B cell (primary cell): ENCODE measurements at regions not wholly inside any gene's neighbourhood (a gene's known extent, or its start where the extent isn't known, plus 50 kb on each side); places are given as distances from the start of the nearest gene placed in this dataset.

Source experiments
- ATAC-seq: fragments of 200-7000 bp; cut with Tn5 transposase; one replicate; pipeline ENCODE4 v1.10.0; 2021; ENCODE audit warnings: low read depth, mild to moderate bottlenecking, moderate number of reproducible peaks, moderate library complexity
- CTCF ChIA-PET: fragments of 350-600 bp; sonication (Branson Sonifier 250); formaldehyde crosslinking; loops from one replicate; lab custom pipeline; 2021; ENCODE audit warnings: antibody characterized with exemption, inconsistent platforms; lab: Charles Lee
- POLR2A ChIA-PET: fragments of 350-600 bp; sonication (Branson Sonifier 250); formaldehyde crosslinking; loops from one replicate; lab custom pipeline; 2021; ENCODE audit warnings: antibody characterized with exemption; lab: Charles Lee
- DNase-seq: peaks from one replicate; pipeline ENCODE4 v3.0.0; 2013
- H2AFZ ChIP-seq: 2 replicates; pipeline ENCODE4 v1.6.1; 2012; ENCODE audit warnings: mild to moderate bottlenecking, low read depth, low read length; ENCODE audit not compliant: insufficient read depth, poor library complexity, severe bottlenecking
- H3K27ac ChIP-seq, 2 donors: 1 replicate in 1 of 2; 2 replicates in 1 of 2; pipeline ENCODE4 v1.5.1; 2012 to 2013; ENCODE audit warnings: low read length in 2 of 2, mild to moderate bottlenecking in 2 of 2, moderate library complexity in 1 of 2
- H3K27me3 ChIP-seq, 4 experiments: fragments of 200-600 bp in 1 of 4; sonication (generic) in 1 of 4; replicated peaks in 1 of 4; 1 replicate in 2 of 4; 2 replicates in 2 of 4; pipeline versions ENCODE4 v1.6.1 to v1.7.0; 2013 to 2016; ENCODE audit warnings: low read length in 3 of 4, mild to moderate bottlenecking in 2 of 4, mixed read lengths in 1 of 4, moderate library complexity in 1 of 4; ENCODE audit not compliant: insufficient read depth in 4 of 4, control insufficient read depth in 3 of 4; ENCODE audit errors: control extremely low read depth in 1 of 4
- H3K36me3 ChIP-seq, 2 experiments: replicated peaks in 1 of 2; 1 replicate in 1 of 2; 2 replicates in 1 of 2; pipeline versions ENCODE4 v1.6.1 to v1.7.1; 2013; ENCODE audit warnings: low read length in 1 of 2; ENCODE audit not compliant: insufficient read depth in 2 of 2, control insufficient read depth in 1 of 2; ENCODE audit errors: control extremely low read depth in 1 of 2, extremely low read depth in 1 of 2
- H3K4me1 ChIP-seq, 2 donors: fragments of 200-600 bp in 1 of 2; sonication (generic) in 1 of 2; 1 replicate in 1 of 2; 2 replicates in 1 of 2; pipeline versions ENCODE4 v1.5.1 to v1.6.1; 2013 to 2017; ENCODE audit warnings: low read length in 2 of 2; ENCODE audit not compliant: control insufficient read depth in 2 of 2, insufficient read depth in 2 of 2
- H3K4me2 ChIP-seq: replicated peaks from 2 replicates; pipeline ENCODE3; 2012; ENCODE audit warnings: mild to moderate bottlenecking, low read depth, low read length; ENCODE audit not compliant: poor library complexity, severe bottlenecking
- H3K4me3 ChIP-seq, 5 experiments: fragments of 200-600 bp in 1 of 5; sonication (generic) in 1 of 5; 1 replicate in 3 of 5; 2 replicates in 2 of 5; pipeline versions ENCODE4 v1.5.1 to v1.7.0; 2011 to 2016; ENCODE audit warnings: low read length in 4 of 5, mild to moderate bottlenecking in 4 of 5, low read depth in 2 of 5, control low read depth in 1 of 5, moderate library complexity in 1 of 5; ENCODE audit not compliant: insufficient read depth in 1 of 5; ENCODE audit errors: control extremely low read depth in 1 of 5, extremely low read depth in 1 of 5
- H3K79me2 ChIP-seq: fragments of 200-600 bp; sonication (generic); one replicate; pipeline ENCODE4 v1.6.0; 2016; ENCODE audit warnings: low read length; ENCODE audit not compliant: control insufficient read depth, insufficient read depth
- H3K9ac ChIP-seq: fragments of 200-600 bp; sonication (generic); 2 replicates; pipeline ENCODE4 v1.6.1; 2017; ENCODE audit warnings: mild to moderate bottlenecking, low read length, moderate library complexity
- H3K9me3 ChIP-seq, 3 donors: one replicate each; pipeline versions ENCODE4 v1.6.1 to v1.7.1; 2013; ENCODE audit warnings: low read length in 2 of 3; ENCODE audit not compliant: control insufficient read depth in 2 of 3, insufficient read depth in 1 of 3; ENCODE audit errors: control extremely low read depth in 1 of 3
- H4K20me1 ChIP-seq: 2 replicates; pipeline ENCODE4 v1.6.0; 2012; ENCODE audit warnings: mild to moderate bottlenecking, low read length; ENCODE audit not compliant: insufficient read depth, control insufficient read depth, poor library complexity, severe bottlenecking
- H3K27ac Mint-ChIP-seq: one replicate; pipeline ENCODE4 v1.8.0; 2021; ENCODE audit warnings: mixed read lengths
- H3K27me3 Mint-ChIP-seq: one replicate; pipeline ENCODE4 v1.8.0; 2021; ENCODE audit warnings: mixed read lengths
- H3K4me1 Mint-ChIP-seq: one replicate; pipeline ENCODE4 v1.8.0; 2021; ENCODE audit warnings: mixed read lengths
- H3K4me3 Mint-ChIP-seq: one replicate; pipeline ENCODE4 v1.8.0; 2021; ENCODE audit warnings: mixed read lengths
- H3K9me3 Mint-ChIP-seq: one replicate; pipeline ENCODE4 v1.8.0; 2022; ENCODE audit warnings: mixed read lengths; ENCODE audit not compliant: insufficient read depth
- EZH2 ChIP-seq: IDR thresholded peaks from 2 replicates; pipeline ENCODE4 v1.6.1; 2012; ENCODE audit warnings: borderline replicate concordance, low read depth, mild to moderate bottlenecking, moderate library complexity, low read length; ENCODE audit not compliant: insufficient read depth, poor library complexity, severe bottlenecking
- WGBS: methylation state at CpG from one replicate; pipeline ENCODE4 v1.1.5; 2013; ENCODE audit warnings: missing lambda C conversion rate; ENCODE audit not compliant: insufficient coverage; 5-methylcytosine and 5-hydroxymethylcytosine counted together
- intact Hi-C: fragments of 100-400 bp; cut with micrococcal nuclease; formaldehyde crosslinking; loops from one replicate; pipeline ENCODE4 v1.10.0; 2022
- TF ChIP-seq, protein P1 (sequence below): fragments of 200-600 bp; IDR thresholded peaks from one replicate; pipeline ENCODE4 v1.8.0; 2022; ENCODE audit warnings: antibody characterized with exemption, mild to moderate bottlenecking

DNA sequence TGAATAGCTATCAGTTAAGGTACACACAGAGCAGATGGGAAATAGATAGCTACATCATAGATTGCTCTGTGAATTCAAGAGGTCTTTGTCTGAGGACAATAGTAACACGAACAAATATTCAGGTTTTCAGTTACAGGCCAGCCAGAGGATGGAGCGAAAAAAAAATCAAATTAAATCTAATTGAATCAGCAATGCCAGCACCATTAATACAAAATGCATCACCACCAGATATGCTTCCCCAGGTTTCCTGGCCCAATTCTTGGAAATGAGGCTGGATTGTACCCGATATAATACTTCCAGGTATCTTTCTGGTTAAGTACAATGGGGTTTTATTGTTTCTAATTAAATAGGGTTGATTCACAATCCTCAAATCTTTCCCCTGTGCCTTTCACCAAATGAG, 975.8 kb upstream of the AUTS2 start:
- peaks cover 0 to 4% (median 0%) of the 10 kb centered on the region in 3 donors for H3K9me3 ChIP-seq
- no peaks in the 10 kb centered on the region for H3K4me1 ChIP-seq
- H3K27ac Mint-ChIP-seq, result no peak overlapping the region
- ChIA-PET CTCF (no interaction called here), POLR2A (no interaction called here)
- no peak overlapping the region for H3K4me3 ChIP-seq
- no peaks in the 10 kb centered on the region for H3K79me2 ChIP-seq
- no peaks in the 10 kb centered on the region for H3K9me3 Mint-ChIP-seq
- no peak overlapping the region for H3K27ac ChIP-seq
- H3K9ac ChIP-seq, result no peak overlapping the region
- intact Hi-C loops, result no loop called here
- ATAC-seq (no peak), DNase-seq (no peak)
- H3K4me2 ChIP-seq, result no peak overlapping the region
- H4K20me1 ChIP-seq, result no peaks in the 10 kb centered on the region
- no peaks in the 10 kb centered on the region for H3K4me1 Mint-ChIP-seq
- H2AFZ ChIP-seq, result no peak overlapping the region
- TF ChIP-seq, protein P1, sequence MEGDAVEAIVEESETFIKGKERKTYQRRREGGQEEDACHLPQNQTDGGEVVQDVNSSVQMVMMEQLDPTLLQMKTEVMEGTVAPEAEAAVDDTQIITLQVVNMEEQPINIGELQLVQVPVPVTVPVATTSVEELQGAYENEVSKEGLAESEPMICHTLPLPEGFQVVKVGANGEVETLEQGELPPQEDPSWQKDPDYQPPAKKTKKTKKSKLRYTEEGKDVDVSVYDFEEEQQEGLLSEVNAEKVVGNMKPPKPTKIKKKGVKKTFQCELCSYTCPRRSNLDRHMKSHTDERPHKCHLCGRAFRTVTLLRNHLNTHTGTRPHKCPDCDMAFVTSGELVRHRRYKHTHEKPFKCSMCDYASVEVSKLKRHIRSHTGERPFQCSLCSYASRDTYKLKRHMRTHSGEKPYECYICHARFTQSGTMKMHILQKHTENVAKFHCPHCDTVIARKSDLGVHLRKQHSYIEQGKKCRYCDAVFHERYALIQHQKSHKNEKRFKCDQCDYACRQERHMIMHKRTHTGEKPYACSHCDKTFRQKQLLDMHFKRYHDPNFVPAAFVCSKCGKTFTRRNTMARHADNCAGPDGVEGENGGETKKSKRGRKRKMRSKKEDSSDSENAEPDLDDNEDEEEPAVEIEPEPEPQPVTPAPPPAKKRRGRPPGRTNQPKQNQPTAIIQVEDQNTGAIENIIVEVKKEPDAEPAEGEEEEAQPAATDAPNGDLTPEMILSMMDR, result no peak
- no peak for TF ChIP-seq EZH2
- H3K27me3 ChIP-seq, result no peaks in the 10 kb centered on the region
- 75% methylated on average over 2 of the region's 3 CpGs for WGBS
- H3K4me3 Mint-ChIP-seq, result no peak overlapping the region
- no peaks in the 10 kb centered on the region for H3K27me3 Mint-ChIP-seq
- no peaks in the 10 kb centered on the region for H3K36me3 ChIP-seq

DNA sequence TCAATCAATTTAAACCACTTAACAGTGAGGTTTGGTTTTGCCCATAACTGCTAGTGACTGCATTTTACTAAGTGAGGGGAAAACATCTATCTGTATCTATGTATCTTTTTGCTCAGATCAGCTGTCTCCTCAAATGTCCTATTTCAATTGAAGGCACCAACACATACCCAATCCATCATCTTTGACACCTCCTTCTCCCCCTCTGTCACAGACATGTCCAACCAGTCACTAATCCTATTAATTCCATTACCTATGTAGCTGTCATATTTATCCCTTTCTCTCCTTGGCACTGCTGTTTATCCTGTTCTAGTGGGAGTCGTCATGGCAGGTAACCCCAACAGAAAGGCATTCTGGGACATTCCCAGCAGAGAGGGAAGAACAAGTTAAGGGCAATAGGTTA, 975.2 kb upstream of the AUTS2 start:
- Histone ChIP-seq H3K27ac (no peak overlapping the region), H3K27me3 (no peaks in the 10 kb centered on the region), H3K79me2 (no peaks in the 10 kb centered on the region), H3K4me1 (no peaks in the 10 kb centered on the region), H3K9me3 (peaks cover 0 to 4% (median 0%) of the 10 kb centered on the region in 3 donors), H3K36me3 (no peaks in the 10 kb centered on the region), H3K9ac (no peak overlapping the region), H3K4me3 (no peak overlapping the region), H3K4me2 (no peak overlapping the region), H2AFZ (no peak overlapping the region), H4K20me1 (no peaks in the 10 kb centered on the region)
- no peak overlapping the region for H3K27ac Mint-ChIP-seq
- POLR2A ChIA-PET, result no interaction called here
- H3K27me3 Mint-ChIP-seq, result no peaks in the 10 kb centered on the region
- no peak for DNase-seq
- no peaks in the 10 kb centered on the region for H3K4me1 Mint-ChIP-seq
- no peak overlapping the region for H3K4me3 Mint-ChIP-seq
- H3K9me3 Mint-ChIP-seq, result no peaks in the 10 kb centered on the region
- TF ChIP-seq, protein P1, result no peak
- TF ChIP-seq EZH2, result no peak
- WGBS, result 89% methylated on average over 1 of the region's 1 CpG
- CTCF ChIA-PET, result no interaction called here
- no peak for ATAC-seq
- intact Hi-C loops, result no loop called here
